ENCODE measurements at regions not wholly inside any gene's neighbourhood (a gene's known extent, or its start where the extent isn't known, plus 50 kb on each side); places are given as distances from the start of the nearest gene placed in this dataset.

DNA sequence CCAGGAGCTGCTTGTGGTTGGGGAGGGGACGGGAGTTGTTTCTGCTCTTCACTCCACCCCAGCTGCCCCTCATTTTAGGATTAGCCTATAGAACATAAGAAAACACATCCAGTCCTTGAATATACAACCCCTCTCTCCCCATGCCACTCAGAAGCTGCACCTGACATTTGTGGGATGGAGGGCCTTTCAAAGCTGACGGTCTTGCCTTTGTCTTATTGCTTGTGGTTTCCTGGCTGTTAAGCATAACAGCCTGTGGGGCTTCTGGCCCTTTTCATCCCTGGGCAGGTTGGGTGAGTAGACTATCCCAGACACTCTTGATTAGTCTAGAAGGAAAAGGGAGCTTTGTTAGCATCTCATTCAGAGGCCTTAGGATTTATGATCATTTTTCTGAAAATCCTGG lies 407.6 kb upstream of the BOD1L1 start:
- no peak overlapping the region for H3K4me2 ChIP-seq (ENCODE audit: low read length)
- TF ChIP-seq, protein P1, sequence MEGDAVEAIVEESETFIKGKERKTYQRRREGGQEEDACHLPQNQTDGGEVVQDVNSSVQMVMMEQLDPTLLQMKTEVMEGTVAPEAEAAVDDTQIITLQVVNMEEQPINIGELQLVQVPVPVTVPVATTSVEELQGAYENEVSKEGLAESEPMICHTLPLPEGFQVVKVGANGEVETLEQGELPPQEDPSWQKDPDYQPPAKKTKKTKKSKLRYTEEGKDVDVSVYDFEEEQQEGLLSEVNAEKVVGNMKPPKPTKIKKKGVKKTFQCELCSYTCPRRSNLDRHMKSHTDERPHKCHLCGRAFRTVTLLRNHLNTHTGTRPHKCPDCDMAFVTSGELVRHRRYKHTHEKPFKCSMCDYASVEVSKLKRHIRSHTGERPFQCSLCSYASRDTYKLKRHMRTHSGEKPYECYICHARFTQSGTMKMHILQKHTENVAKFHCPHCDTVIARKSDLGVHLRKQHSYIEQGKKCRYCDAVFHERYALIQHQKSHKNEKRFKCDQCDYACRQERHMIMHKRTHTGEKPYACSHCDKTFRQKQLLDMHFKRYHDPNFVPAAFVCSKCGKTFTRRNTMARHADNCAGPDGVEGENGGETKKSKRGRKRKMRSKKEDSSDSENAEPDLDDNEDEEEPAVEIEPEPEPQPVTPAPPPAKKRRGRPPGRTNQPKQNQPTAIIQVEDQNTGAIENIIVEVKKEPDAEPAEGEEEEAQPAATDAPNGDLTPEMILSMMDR (IDR thresholded peaks at IDR 0.05): no peak
- H3K27ac ChIP-seq: peak overlapping the region; percentile 72
- H3K4me1 ChIP-seq: peaks cover 16% of the 10 kb centered on the region
- H3K27me3 ChIP-seq (ENCODE audit: control insufficient read depth, insufficient read depth, low read length): no peaks in the 10 kb centered on the region
- H3K4me3 ChIP-seq (ENCODE audit: low read depth, low read length): no peak overlapping the region
- H2AFZ ChIP-seq: peak overlapping the region; percentile 47
- no peak overlapping the region for H3K9ac ChIP-seq
- H3K79me2 ChIP-seq: no peaks in the 10 kb centered on the region
- H3K36me3 ChIP-seq (ENCODE audit: control insufficient read depth, insufficient read depth, low read length): no peaks in the 10 kb centered on the region
- no peaks in the 10 kb centered on the region for H3K9me3 ChIP-seq (ENCODE audit: control insufficient read depth, low read length)

GRCh38 chr4:14043203-14043602 lies 415.7 kb upstream of the BOD1L1 start:
- H3K9me3 ChIP-seq (ENCODE audit: control insufficient read depth, low read length): no peaks in the 10 kb centered on the region
- no peak overlapping the region for H3K9ac ChIP-seq
- no peaks in the 10 kb centered on the region for H3K79me2 ChIP-seq
- no peaks in the 10 kb centered on the region for H3K27me3 ChIP-seq (ENCODE audit: control insufficient read depth, insufficient read depth, low read length)
- no peaks in the 10 kb centered on the region for H3K36me3 ChIP-seq (ENCODE audit: control insufficient read depth, insufficient read depth, low read length)
- H3K4me2 ChIP-seq (ENCODE audit: low read length): no peak overlapping the region
- H3K27ac ChIP-seq: peak overlapping the region; percentile 78
- TF ChIP-seq, protein P1 (IDR thresholded peaks at IDR 0.05): no peak
- H3K4me3 ChIP-seq (ENCODE audit: low read depth, low read length): no peak overlapping the region
- H3K4me1 ChIP-seq: peaks cover 37% of the 10 kb centered on the region
- no peak overlapping the region for H2AFZ ChIP-seq

DNA sequence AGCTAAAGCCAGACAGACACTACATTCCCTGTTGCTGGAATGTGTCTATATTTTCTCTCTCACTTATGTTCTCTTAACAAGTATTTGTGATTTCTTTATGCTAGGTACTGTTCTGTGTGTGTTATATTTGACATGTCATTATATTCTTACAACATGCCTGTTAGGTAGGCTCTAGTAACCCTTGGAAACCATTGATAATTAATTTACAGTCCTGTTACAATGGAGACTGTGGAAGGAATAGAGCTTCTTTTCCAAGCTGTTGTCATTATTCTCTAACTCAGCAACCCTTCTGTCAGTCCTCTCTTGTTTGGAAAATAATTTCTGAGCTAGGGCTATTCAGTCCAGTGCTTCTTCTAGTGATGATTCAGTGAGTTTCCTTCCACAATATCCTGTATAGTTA lies 419.1 kb upstream of the BOD1L1 start:
- Histone ChIP-seq H3K4me1 (peaks cover 29% of the 10 kb centered on the region), H3K27ac (peak overlapping the region; percentile 78), H3K4me3 (ENCODE audit: low read depth, low read length) (no peak overlapping the region), H3K79me2 (no peaks in the 10 kb centered on the region), H3K36me3 (ENCODE audit: control insufficient read depth, insufficient read depth, low read length) (no peaks in the 10 kb centered on the region), H3K9ac (no peak overlapping the region), H2AFZ (no peak overlapping the region), H3K27me3 (ENCODE audit: control insufficient read depth, insufficient read depth, low read length) (no peaks in the 10 kb centered on the region), H3K9me3 (ENCODE audit: control insufficient read depth, low read length) (no peaks in the 10 kb centered on the region), H3K4me2 (ENCODE audit: low read length) (no peak overlapping the region)
- TF ChIP-seq, protein P1 (IDR thresholded peaks at IDR 0.05): no peak

GRCh38 chr4:14047840-14048239 lies 420.3 kb upstream of the BOD1L1 start:
- Histone ChIP-seq H3K79me2 (no peaks in the 10 kb centered on the region), H3K4me3 (ENCODE audit: low read depth, low read length) (no peak overlapping the region), H3K4me2 (ENCODE audit: low read length) (no peak overlapping the region), H3K27me3 (ENCODE audit: control insufficient read depth, insufficient read depth, low read length) (no peaks in the 10 kb centered on the region), H3K36me3 (ENCODE audit: control insufficient read depth, insufficient read depth, low read length) (no peaks in the 10 kb centered on the region), H3K27ac (peak overlapping the region; percentile 78), H2AFZ (no peak overlapping the region), H3K9ac (no peak overlapping the region), H3K4me1 (peaks cover 27% of the 10 kb centered on the region), H3K9me3 (ENCODE audit: control insufficient read depth, low read length) (no peaks in the 10 kb centered on the region)
- TF ChIP-seq, protein P1 (IDR thresholded peaks at IDR 0.05): no peak

DNA sequence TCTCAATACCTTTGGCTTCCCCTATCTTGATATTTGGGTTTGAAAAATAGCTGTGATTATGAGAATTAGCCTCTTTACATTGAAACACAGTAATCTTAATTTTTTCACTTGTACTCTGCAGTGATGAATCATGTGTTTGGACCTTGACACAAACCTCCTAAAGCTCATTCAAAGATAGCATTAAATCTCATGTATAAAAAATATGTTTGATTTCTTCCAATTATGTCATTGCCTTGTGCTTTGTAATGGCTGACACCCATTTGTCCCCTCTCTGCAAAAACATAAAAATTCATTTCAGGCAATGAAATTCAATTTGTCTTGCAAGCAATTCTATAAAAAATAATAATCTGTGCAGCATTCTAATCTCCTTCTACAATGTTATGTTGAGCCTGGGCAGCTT lies 422.4 kb upstream of the BOD1L1 start:
- Histone ChIP-seq H3K36me3 (ENCODE audit: control insufficient read depth, insufficient read depth, low read length) (no peaks in the 10 kb centered on the region), H2AFZ (no peak overlapping the region), H3K9me3 (ENCODE audit: control insufficient read depth, low read length) (no peaks in the 10 kb centered on the region), H3K4me1 (peaks cover 18% of the 10 kb centered on the region), H3K4me2 (ENCODE audit: low read length) (no peak overlapping the region), H3K9ac (no peak overlapping the region), H3K79me2 (no peaks in the 10 kb centered on the region), H3K4me3 (ENCODE audit: low read depth, low read length) (no peak overlapping the region), H3K27ac (peak overlapping the region; percentile 6), H3K27me3 (ENCODE audit: control insufficient read depth, insufficient read depth, low read length) (no peaks in the 10 kb centered on the region)
- TF ChIP-seq, protein P1 (IDR thresholded peaks at IDR 0.05): no peak
